Astrocyte of the spinal cord (primary cell): ENCODE measurements at regions not wholly inside any gene's neighbourhood (a gene's known extent, or its start where the extent isn't known, plus 50 kb on each side); places are given as distances from the start of the nearest gene placed in this dataset.

ENCODE experiments used
- DNase-seq: peaks from one replicate; pipeline ENCODE4 v3.0.0; 2011; ENCODE audit warnings: low read depth, low spot score
- H3K4me3 ChIP-seq: 2 replicates; pipeline ENCODE4 v1.5.1; 2011; ENCODE audit warnings: low read depth, mild to moderate bottlenecking, low read length, moderate library complexity
- CTCF ChIP-seq: IDR thresholded peaks from 2 replicates; pipeline ENCODE4 v1.5.1; 2012; ENCODE audit warnings: low read depth, mild to moderate bottlenecking, low read length, inconsistent platforms
- in situ Hi-C: cut with HindIII; loops from 2 replicates; pipeline ENCODE4 v1.10.0; 2017; ENCODE audit warnings: low sequenced_read_pairs

GRCh38 chr2:41870265-41870585 is 177.6 kb upstream of the PKDCC start:
- H3K4me3 ChIP-seq, result no peak overlapping the region
- in situ Hi-C loops, result no loop called here
- no peak for TF ChIP-seq CTCF
- no peak for DNase-seq

- H3K4me3 ChIP-seq, result no peak overlapping the region
- in situ Hi-C loops, result no loop called here
- peak; percentile 42 for TF ChIP-seq CTCF
- DNase-seq, result no peak
Measured at GRCh38 chr2:41871080-41871479, 176.7 kb upstream of the PKDCC start.

GRCh38 chr2:41872646-41873045 is 175.2 kb upstream of the PKDCC start:
- in situ Hi-C loops, result no loop called here
- no peak for TF ChIP-seq CTCF
- no peak overlapping the region for H3K4me3 ChIP-seq
- DNase-seq, result peak; percentile 41

- DNase-seq, result no peak
- in situ Hi-C loops, result no loop called here
- no peak for TF ChIP-seq CTCF
- H3K4me3 ChIP-seq, result no peak overlapping the region
Measured at GRCh38 chr2:41873102-41874031, 174.5 kb upstream of the PKDCC start.

- TF ChIP-seq CTCF, result no peak
- no peak overlapping the region for H3K4me3 ChIP-seq
- DNase-seq, result no peak
- in situ Hi-C loops, result no loop called here
Measured at GRCh38 chr2:41877114-41877678, 170.6 kb upstream of the PKDCC start.

GRCh38 chr2:41878056-41878455 is 169.8 kb upstream of the PKDCC start:
- DNase-seq, result no peak
- H3K4me3 ChIP-seq, result no peak overlapping the region
- no peak for TF ChIP-seq CTCF
- in situ Hi-C loops, result no loop called here
